Endodermal cell (in vitro differentiated cells): ENCODE measurements at regions not wholly inside any gene's neighbourhood (a gene's known extent, or its start where the extent isn't known, plus 50 kb on each side); places are given as distances from the start of the nearest gene placed in this dataset.

Experiments used
- DNase-seq: peaks from one replicate; pipeline ENCODE4 v3.0.0-alpha.2; 2017
- H3K27ac ChIP-seq: 2 replicates; pipeline ENCODE4 v1.5.1; 2013; ENCODE audit warnings: mild to moderate bottlenecking, low read depth, low read length, moderate library complexity
- H3K27me3 ChIP-seq: 2 replicates; pipeline ENCODE4 v1.6.1; 2013; ENCODE audit warnings: mild to moderate bottlenecking, low read length, moderate library complexity; ENCODE audit not compliant: insufficient read depth, control insufficient read depth, poor library complexity, severe bottlenecking
- H3K36me3 ChIP-seq: 2 replicates; pipeline ENCODE4 v1.7.0; 2013; ENCODE audit warnings: mild to moderate bottlenecking, low read length, moderate library complexity; ENCODE audit not compliant: control insufficient read depth, insufficient read depth
- H3K4me1 ChIP-seq: one replicate; pipeline ENCODE4 v1.7.0; 2013; ENCODE audit warnings: low read length; ENCODE audit not compliant: control insufficient read depth, insufficient read depth
- H3K4me3 ChIP-seq: 2 replicates; pipeline ENCODE4 v1.5.1; 2013; ENCODE audit warnings: mild to moderate bottlenecking, low read length, moderate library complexity
- H3K9ac ChIP-seq: 2 replicates; pipeline ENCODE4 v1.6.1; 2013; ENCODE audit warnings: mild to moderate bottlenecking, low read length, moderate library complexity; ENCODE audit not compliant: poor library complexity, severe bottlenecking; ENCODE audit errors: extremely low read depth
- H3K9me3 ChIP-seq: 2 replicates; pipeline ENCODE4 v1.6.1; 2013; ENCODE audit warnings: mild to moderate bottlenecking, low read length, moderate library complexity; ENCODE audit not compliant: control insufficient read depth
- H3K27ac Mint-ChIP-seq: 2 replicates; pipeline ENCODE4 v1.8.0; 2020; ENCODE audit warnings: mixed read lengths
- H3K27me3 Mint-ChIP-seq: 2 replicates; pipeline ENCODE4 v1.8.0; 2021; ENCODE audit warnings: mild to moderate bottlenecking, mixed read lengths; ENCODE audit not compliant: insufficient read depth
- H3K36me3 Mint-ChIP-seq: 2 replicates; pipeline ENCODE4 v1.8.0; 2020; ENCODE audit warnings: low read depth, mixed read lengths
- H3K4me1 Mint-ChIP-seq: 2 replicates; pipeline ENCODE4 v1.8.0; 2020; ENCODE audit warnings: mixed read lengths
- H3K4me3 Mint-ChIP-seq: 2 replicates; pipeline ENCODE4 v1.8.0; 2020; ENCODE audit warnings: mild to moderate bottlenecking, moderate library complexity, mixed read lengths
- H3K9me3 Mint-ChIP-seq: 2 replicates; pipeline ENCODE4 v1.8.0; 2020; ENCODE audit warnings: mild to moderate bottlenecking, mixed read lengths
- WGBS, 2 experiments: methylation state at CpG; one replicate each; pipeline versions ENCODE4 v1.1.5 to v1.1.7; 2013; ENCODE audit warnings: missing lambda C conversion rate in 2 of 2, mixed read lengths in 1 of 2; ENCODE audit not compliant: insufficient coverage in 1 of 2, insufficient read length in 1 of 2; 5-methylcytosine and 5-hydroxymethylcytosine counted together
- TF ChIP-seq, protein P1 (sequence below): fragments of 200-600 bp; sonication (generic); conservative IDR thresholded peaks from 2 replicates; pipeline ENCODE4 v1.5.0; 2021; ENCODE audit warnings: antibody characterized with exemption, mild to moderate bottlenecking

- no peaks in the 10 kb centered on the region for H3K4me1 ChIP-seq
- peak; percentile 49 for DNase-seq
- no peaks in the 10 kb centered on the region for H3K4me1 Mint-ChIP-seq
- H3K27me3 ChIP-seq, result no peaks in the 10 kb centered on the region
- no peaks in the 10 kb centered on the region for H3K36me3 Mint-ChIP-seq
- no peaks in the 10 kb centered on the region for H3K9me3 Mint-ChIP-seq
- H3K36me3 ChIP-seq, result no peaks in the 10 kb centered on the region
- no peak overlapping the region for H3K9ac ChIP-seq
- no peak overlapping the region for H3K4me3 Mint-ChIP-seq
- H3K4me3 ChIP-seq, result no peak overlapping the region
- H3K27ac Mint-ChIP-seq, result no peak overlapping the region
- H3K9me3 ChIP-seq, result no peaks in the 10 kb centered on the region
- H3K27me3 Mint-ChIP-seq, result no peaks in the 10 kb centered on the region
- 33 to 76% methylated on average over 1 to 3 of the region's 3 CpGs for WGBS, 2 experiments
- no peak overlapping the region for H3K27ac ChIP-seq
- TF ChIP-seq, protein P1, sequence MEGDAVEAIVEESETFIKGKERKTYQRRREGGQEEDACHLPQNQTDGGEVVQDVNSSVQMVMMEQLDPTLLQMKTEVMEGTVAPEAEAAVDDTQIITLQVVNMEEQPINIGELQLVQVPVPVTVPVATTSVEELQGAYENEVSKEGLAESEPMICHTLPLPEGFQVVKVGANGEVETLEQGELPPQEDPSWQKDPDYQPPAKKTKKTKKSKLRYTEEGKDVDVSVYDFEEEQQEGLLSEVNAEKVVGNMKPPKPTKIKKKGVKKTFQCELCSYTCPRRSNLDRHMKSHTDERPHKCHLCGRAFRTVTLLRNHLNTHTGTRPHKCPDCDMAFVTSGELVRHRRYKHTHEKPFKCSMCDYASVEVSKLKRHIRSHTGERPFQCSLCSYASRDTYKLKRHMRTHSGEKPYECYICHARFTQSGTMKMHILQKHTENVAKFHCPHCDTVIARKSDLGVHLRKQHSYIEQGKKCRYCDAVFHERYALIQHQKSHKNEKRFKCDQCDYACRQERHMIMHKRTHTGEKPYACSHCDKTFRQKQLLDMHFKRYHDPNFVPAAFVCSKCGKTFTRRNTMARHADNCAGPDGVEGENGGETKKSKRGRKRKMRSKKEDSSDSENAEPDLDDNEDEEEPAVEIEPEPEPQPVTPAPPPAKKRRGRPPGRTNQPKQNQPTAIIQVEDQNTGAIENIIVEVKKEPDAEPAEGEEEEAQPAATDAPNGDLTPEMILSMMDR, result peak; percentile 66
Observed at GRCh38 chr21:35933466-35933865, 126.9 kb downstream of the SETD4 start.

DNA sequence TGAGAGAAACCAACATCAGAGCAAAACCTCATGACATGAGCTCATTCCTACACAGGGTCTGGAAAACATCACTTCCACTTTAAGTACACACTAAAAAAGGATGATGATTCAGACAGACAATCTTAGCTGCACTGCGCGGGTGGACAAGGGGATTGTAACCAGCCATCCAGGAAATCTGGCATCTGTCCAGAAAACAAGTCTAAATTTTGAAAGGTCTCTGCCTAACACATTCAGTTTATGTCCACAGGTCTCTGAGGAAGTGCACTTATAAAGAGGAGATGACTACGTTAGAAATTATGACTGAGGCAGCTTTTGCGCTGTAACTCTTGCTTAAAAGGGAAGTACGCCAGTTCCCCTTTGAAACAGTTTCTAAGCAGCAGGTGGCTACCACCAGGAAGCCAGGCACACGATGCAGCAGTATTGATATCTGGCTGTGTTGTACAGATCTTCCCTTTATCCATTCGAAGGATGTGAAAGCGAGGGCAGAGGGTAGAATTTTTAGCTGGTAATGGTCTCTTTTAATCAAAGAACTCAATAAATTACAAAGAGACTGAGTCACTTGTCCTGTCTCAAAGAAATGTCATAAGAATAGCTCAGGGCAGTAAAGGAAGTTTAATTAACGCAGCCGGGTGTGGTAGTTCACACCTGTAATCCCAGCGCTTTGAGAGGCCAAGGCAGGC is 128.0 kb downstream of the SETD4 start:
- TF ChIP-seq, protein P1, result no peak
- no peaks in the 10 kb centered on the region for H3K9me3 ChIP-seq
- H3K4me3 ChIP-seq, result no peak overlapping the region
- Mint-ChIP-seq H3K27me3 (no peaks in the 10 kb centered on the region), H3K9me3 (no peaks in the 10 kb centered on the region), H3K4me3 (no peak overlapping the region), H3K27ac (no peak overlapping the region), H3K4me1 (no peaks in the 10 kb centered on the region), H3K36me3 (no peaks in the 10 kb centered on the region)
- H3K9ac ChIP-seq, result no peak overlapping the region
- no peaks in the 10 kb centered on the region for H3K4me1 ChIP-seq
- no peak overlapping the region for H3K27ac ChIP-seq
- 83 to 97% methylated on average over 9 to 11 of the region's 11 CpGs for WGBS, 2 experiments
- H3K36me3 ChIP-seq, result no peaks in the 10 kb centered on the region
- no peaks in the 10 kb centered on the region for H3K27me3 ChIP-seq
- DNase-seq, result no peak

GRCh38 chr21:35929901-35930300 is 130.4 kb downstream of the SETD4 start:
- Histone ChIP-seq H3K27me3 (no peaks in the 10 kb centered on the region), H3K4me1 (no peaks in the 10 kb centered on the region), H3K27ac (no peak overlapping the region), H3K4me3 (no peak overlapping the region), H3K9ac (no peak overlapping the region), H3K9me3 (no peaks in the 10 kb centered on the region), H3K36me3 (no peaks in the 10 kb centered on the region)
- 91 to 96% methylated on average over 3 to 6 of the region's 6 CpGs for WGBS, 2 experiments
- no peaks in the 10 kb centered on the region for H3K9me3 Mint-ChIP-seq
- no peak overlapping the region for H3K4me3 Mint-ChIP-seq
- H3K27me3 Mint-ChIP-seq, result no peaks in the 10 kb centered on the region
- H3K36me3 Mint-ChIP-seq, result no peaks in the 10 kb centered on the region
- no peak for DNase-seq
- TF ChIP-seq, protein P1, result no peak
- H3K4me1 Mint-ChIP-seq, result no peaks in the 10 kb centered on the region
- no peak overlapping the region for H3K27ac Mint-ChIP-seq
